Activated CD8-positive, alpha-beta T cell treated with anti-CD3 and anti-CD28 coated beads for 36 hours (primary cell): ENCODE measurements at regions not wholly inside any gene's neighbourhood (a gene's known extent, or its start where the extent isn't known, plus 50 kb on each side); places are given as distances from the start of the nearest gene placed in this dataset.

Experiments
- ATAC-seq: fragments of 200-7000 bp; cut with Tn5 transposase; one replicate; pipeline ENCODE4 v1.10.0; 2021; ENCODE audit warnings: mild to moderate bottlenecking, moderate library complexity
- CTCF ChIA-PET: fragments of 350-600 bp; sonication (Branson Sonifier 250); formaldehyde crosslinking; loops from one replicate; lab custom pipeline; 2021; ENCODE audit warnings: antibody characterized with exemption; lab: Charles Lee
- POLR2A ChIA-PET: fragments of 350-600 bp; sonication (Branson Sonifier 250); formaldehyde crosslinking; loops from one replicate; lab custom pipeline; 2021; ENCODE audit warnings: antibody characterized with exemption; lab: Charles Lee
- DNase-seq: peaks from one replicate; pipeline ENCODE4 v3.0.0-alpha.2; 2020
- H3K27ac Mint-ChIP-seq: one replicate; pipeline ENCODE4 v1.8.0; 2021; ENCODE audit warnings: mild to moderate bottlenecking, mixed read lengths
- H3K27me3 Mint-ChIP-seq: one replicate; pipeline ENCODE4 v1.8.0; 2021; ENCODE audit warnings: mixed read lengths
- H3K36me3 Mint-ChIP-seq: one replicate; pipeline ENCODE4 v1.8.0; 2021; ENCODE audit warnings: low read depth, mixed read lengths
- H3K4me1 Mint-ChIP-seq: one replicate; pipeline ENCODE4 v1.8.0; 2021; ENCODE audit warnings: low read depth, mixed read lengths
- H3K4me3 Mint-ChIP-seq: one replicate; pipeline ENCODE4 v1.8.0; 2021; ENCODE audit warnings: mild to moderate bottlenecking, moderate library complexity, mixed read lengths
- H3K9me3 Mint-ChIP-seq: one replicate; pipeline ENCODE4 v1.8.0; 2021; ENCODE audit warnings: mixed read lengths
- CTCF ChIP-seq: fragments of 200-600 bp; IDR thresholded peaks from one replicate; pipeline ENCODE4 v1.8.0; 2022; ENCODE audit warnings: antibody characterized with exemption, mild to moderate bottlenecking
- intact Hi-C: fragments of 100-400 bp; cut with micrococcal nuclease; formaldehyde crosslinking; loops from one replicate; pipeline ENCODE4 v1.10.0; 2022

- no peak overlapping the region for H3K27ac Mint-ChIP-seq
- H3K36me3 Mint-ChIP-seq: no peaks in the 10 kb centered on the region
- POLR2A ChIA-PET: no interaction called here
- no peaks in the 10 kb centered on the region for H3K4me1 Mint-ChIP-seq
- H3K4me3 Mint-ChIP-seq: no peak overlapping the region
- TF ChIP-seq CTCF: no peak
- no peak for DNase-seq
- CTCF ChIA-PET: no interaction called here
- intact Hi-C loops: no loop called here
- H3K9me3 Mint-ChIP-seq: peaks cover 16% of the 10 kb centered on the region
- no peaks in the 10 kb centered on the region for H3K27me3 Mint-ChIP-seq
- ATAC-seq: no peak
These were observed 600.2 kb downstream of the TRHDE start for GRCh38 chr12:72872238-72872887.

GRCh38 chr12:72872996-72873395 lies 600.8 kb downstream of the TRHDE start:
- ATAC-seq (no peak), DNase-seq (no peak)
- ChIA-PET POLR2A (no interaction called here), CTCF (no interaction called here)
- H3K27me3 Mint-ChIP-seq: no peaks in the 10 kb centered on the region
- no peaks in the 10 kb centered on the region for H3K36me3 Mint-ChIP-seq
- H3K4me3 Mint-ChIP-seq: no peak overlapping the region
- peaks cover 16% of the 10 kb centered on the region for H3K9me3 Mint-ChIP-seq
- intact Hi-C loops: no loop called here
- H3K4me1 Mint-ChIP-seq: no peaks in the 10 kb centered on the region
- no peak overlapping the region for H3K27ac Mint-ChIP-seq
- TF ChIP-seq CTCF: no peak

- H3K9me3 Mint-ChIP-seq: peaks cover 18% of the 10 kb centered on the region
- no peak overlapping the region for H3K4me3 Mint-ChIP-seq
- ATAC-seq (no peak), DNase-seq (no peak)
- intact Hi-C loops: no loop called here
- ChIA-PET POLR2A (no interaction called here), CTCF (no interaction called here)
- no peaks in the 10 kb centered on the region for H3K36me3 Mint-ChIP-seq
- no peak for TF ChIP-seq CTCF
- H3K27me3 Mint-ChIP-seq: no peaks in the 10 kb centered on the region
- H3K4me1 Mint-ChIP-seq: no peaks in the 10 kb centered on the region
- H3K27ac Mint-ChIP-seq: no peak overlapping the region
These were observed 603.9 kb downstream of the TRHDE start for GRCh38 chr12:72876092-72876491.

GRCh38 chr12:72888693-72889092 lies 616.5 kb downstream of the TRHDE start:
- intact Hi-C loops: no loop called here
- Mint-ChIP-seq H3K4me3 (no peak overlapping the region), H3K27me3 (no peaks in the 10 kb centered on the region), H3K4me1 (no peaks in the 10 kb centered on the region), H3K36me3 (no peaks in the 10 kb centered on the region), H3K9me3 (peaks cover 1% of the 10 kb centered on the region), H3K27ac (no peak overlapping the region)
- no peak for TF ChIP-seq CTCF
- POLR2A ChIA-PET: no interaction called here
- ATAC-seq: no peak
- DNase-seq: no peak
- CTCF ChIA-PET: no interaction called here

- CTCF ChIA-PET: no interaction called here
- no peaks in the 10 kb centered on the region for H3K36me3 Mint-ChIP-seq
- TF ChIP-seq CTCF: no peak
- H3K4me3 Mint-ChIP-seq: no peak overlapping the region
- no peaks in the 10 kb centered on the region for H3K27me3 Mint-ChIP-seq
- no peak overlapping the region for H3K27ac Mint-ChIP-seq
- DNase-seq (no peak), ATAC-seq (no peak)
- no peaks in the 10 kb centered on the region for H3K9me3 Mint-ChIP-seq
- no peaks in the 10 kb centered on the region for H3K4me1 Mint-ChIP-seq
- intact Hi-C loops: no loop called here
- POLR2A ChIA-PET: interaction anchor here (0.6 kb wide), 1 partner anchor 1722 kb away, joined by 3 read pairs; no protein-coding TSS in a partner anchor
These were observed 617.6 kb downstream of the TRHDE start for GRCh38 chr12:72889791-72890190.
